GM13976 (cell line): ENCODE measurements at regions not wholly inside any gene's neighbourhood (a gene's known extent, or its start where the extent isn't known, plus 50 kb on each side); places are given as distances from the start of the nearest gene placed in this dataset.
"Not testable (repeated sequence)": the region's sequence is repeated elsewhere in the genome, so short reads cannot be mapped to it uniquely, and the experiment has no call there.

Source experiments
- DNase-seq: peaks from one replicate; pipeline ENCODE4 v3.0.0; 2012; ENCODE audit warnings: low spot score
- in situ Hi-C: fragments of 300-500 bp; cut with MboI; formaldehyde crosslinking; loops from one replicate; pipeline ENCODE4 v1.12.0; 2022; ENCODE audit warnings: low sequenced_read_pairs, mixed read lengths, inconsistent platforms; ENCODE audit not compliant: unreplicated experiment
- TF ChIP-seq, protein P1 (sequence below): IDR thresholded peaks from 2 replicates; pipeline ENCODE4 v1.5.1; 2012; ENCODE audit warnings: borderline replicate concordance, mild to moderate bottlenecking; ENCODE audit not compliant: insufficient read depth; ENCODE audit errors: extremely low read depth, missing control alignments, control extremely low read depth

DNA sequence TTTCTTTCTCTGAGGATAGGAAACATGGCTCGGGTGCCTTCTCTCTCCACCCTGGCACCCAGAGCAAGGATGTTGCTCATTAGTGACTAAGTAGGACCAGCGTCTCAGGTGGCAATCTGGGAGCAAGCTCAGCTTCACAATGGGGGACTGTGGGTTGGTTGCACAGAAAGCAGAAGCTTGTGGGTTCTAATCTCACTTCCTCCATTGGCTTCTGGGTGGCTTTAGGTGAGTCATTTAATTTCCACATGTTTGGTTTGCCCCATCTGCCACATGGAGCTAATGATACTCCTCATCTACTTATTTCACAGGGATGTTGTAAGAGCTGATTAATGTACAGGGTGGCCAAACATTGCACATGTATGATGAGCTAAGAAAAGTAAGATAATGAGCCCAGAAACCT lies 54.8 kb upstream of the AKIRIN2 start:
- TF ChIP-seq, protein P1, sequence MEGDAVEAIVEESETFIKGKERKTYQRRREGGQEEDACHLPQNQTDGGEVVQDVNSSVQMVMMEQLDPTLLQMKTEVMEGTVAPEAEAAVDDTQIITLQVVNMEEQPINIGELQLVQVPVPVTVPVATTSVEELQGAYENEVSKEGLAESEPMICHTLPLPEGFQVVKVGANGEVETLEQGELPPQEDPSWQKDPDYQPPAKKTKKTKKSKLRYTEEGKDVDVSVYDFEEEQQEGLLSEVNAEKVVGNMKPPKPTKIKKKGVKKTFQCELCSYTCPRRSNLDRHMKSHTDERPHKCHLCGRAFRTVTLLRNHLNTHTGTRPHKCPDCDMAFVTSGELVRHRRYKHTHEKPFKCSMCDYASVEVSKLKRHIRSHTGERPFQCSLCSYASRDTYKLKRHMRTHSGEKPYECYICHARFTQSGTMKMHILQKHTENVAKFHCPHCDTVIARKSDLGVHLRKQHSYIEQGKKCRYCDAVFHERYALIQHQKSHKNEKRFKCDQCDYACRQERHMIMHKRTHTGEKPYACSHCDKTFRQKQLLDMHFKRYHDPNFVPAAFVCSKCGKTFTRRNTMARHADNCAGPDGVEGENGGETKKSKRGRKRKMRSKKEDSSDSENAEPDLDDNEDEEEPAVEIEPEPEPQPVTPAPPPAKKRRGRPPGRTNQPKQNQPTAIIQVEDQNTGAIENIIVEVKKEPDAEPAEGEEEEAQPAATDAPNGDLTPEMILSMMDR = no peak
- DNase-seq = peak; percentile 69
- in situ Hi-C loops = no loop called here

DNA sequence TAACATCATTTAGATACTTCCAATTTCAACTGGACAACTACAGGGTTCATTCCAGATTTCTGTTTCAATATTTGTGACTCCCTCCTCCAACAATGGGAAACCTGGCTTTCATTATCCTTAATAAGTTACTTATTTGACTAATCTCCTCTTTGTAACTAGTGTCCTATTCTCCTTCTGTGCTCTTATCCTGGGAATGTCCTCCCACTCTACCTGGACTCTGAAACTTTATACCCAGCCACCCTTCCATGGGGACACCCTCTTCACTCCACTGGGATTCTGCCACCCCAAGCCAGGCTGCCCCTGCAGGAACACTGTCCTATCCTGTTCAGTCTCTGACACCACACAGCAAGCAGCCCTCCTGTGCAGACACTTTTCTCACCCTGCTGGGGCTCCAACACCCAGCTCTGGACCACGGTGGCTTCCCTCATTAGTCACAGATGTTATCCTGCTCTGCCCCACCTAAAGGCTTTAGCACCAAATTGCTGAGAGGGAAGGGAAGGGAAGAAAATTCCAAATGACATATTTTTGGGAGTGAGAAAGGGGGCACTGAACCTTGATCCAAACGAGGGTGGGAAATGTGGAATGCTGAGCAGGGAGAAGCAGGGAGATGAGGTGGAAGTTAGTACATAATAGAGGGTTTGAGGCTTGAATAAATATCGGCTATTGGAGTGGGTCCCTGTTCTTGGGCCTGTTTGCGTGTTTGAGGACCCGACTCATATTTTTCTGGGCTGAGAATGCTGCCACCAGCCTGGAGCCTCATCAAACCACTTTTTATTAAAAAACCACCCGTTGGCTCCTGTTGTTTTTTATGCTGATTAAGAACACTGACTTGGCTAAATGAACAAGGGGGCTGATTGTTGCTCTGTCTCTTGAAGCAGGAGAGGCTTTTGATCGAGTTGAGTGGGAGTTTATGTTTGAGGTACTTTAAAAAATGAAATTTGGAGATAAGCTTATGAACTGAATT lies 54.0 kb upstream of the AKIRIN2 start:
- DNase-seq = no peak
- in situ Hi-C loops = no loop called here
- TF ChIP-seq, protein P1 = no peak

DNA sequence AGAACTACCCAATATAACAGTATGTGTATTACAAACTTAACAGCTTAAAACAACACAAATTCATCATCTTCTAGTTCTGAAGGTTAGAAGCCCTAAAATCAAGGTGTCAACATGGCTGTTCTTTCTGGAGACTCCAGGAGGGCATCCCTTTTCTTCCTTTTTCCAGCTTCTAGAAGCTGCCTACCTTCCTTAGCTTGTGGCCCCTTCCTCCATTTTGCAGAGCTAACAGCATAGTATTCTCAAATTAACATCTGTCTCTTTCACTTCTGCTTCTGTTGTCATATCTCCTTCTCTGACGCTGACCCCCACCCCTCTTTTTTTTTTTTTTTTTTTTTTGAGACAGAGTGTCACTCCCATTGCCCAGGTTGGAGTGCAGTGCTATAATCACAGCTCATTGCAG lies 52.8 kb upstream of the AKIRIN2 start:
- DNase-seq = peak; percentile 58
- in situ Hi-C loops = no loop called here
- TF ChIP-seq, protein P1 = no peak

DNA sequence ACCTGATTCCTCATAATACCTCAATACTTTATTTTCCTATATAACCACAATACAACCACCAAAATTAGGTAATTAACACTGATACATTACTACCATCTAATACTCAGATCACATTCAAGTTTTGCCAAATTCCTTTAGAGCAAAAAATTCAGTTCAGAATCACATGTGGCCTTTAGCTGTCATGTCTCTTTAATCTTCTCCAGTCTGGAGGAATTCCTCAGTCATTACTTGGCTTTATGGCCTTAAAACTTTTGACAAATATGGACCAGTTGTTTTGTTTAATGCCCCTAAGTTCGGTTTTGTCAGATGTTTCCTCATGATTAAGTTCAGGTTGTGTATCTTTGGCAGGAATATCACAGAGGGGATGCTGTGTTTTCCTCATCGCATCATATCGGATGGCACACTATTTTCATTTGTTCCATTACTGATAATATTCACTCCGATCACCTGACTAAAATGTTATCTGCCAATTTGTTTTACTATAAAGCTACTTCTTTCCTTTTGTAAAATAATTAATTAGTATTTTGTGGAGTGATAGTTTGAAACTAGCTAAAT lies 51.2 kb upstream of the AKIRIN2 start:
- in situ Hi-C loops = no loop called here
- TF ChIP-seq, protein P1 = no peak
- no peak for DNase-seq

DNA sequence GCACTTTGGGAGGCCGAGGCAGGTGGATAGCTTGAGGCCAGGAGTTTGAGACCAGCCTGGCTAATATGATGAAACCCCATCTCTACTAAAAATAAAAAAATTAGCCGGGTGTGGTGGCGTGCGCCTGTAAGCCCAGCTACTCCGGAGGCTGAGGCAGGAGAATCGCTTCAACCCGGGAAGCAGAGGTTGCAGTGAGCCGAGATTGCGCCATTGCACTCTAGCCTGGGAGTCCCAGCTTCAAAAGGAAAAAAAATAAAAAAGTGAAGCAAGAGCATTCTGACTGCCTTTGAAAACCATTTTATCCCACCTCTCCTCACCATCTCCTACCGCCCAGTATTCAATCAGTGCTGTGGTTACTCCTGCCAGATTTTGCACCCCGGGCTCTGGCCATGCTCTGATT lies 50.5 kb upstream of the AKIRIN2 start:
- in situ Hi-C loops, DNase-seq: not testable (repeated sequence)
